ENCODE measurements at regions not wholly inside any gene's neighbourhood (a gene's known extent, or its start where the extent isn't known, plus 50 kb on each side); places are given as distances from the start of the nearest gene placed in this dataset.
"Not testable (repeated sequence)": the region's sequence is repeated elsewhere in the genome, so short reads cannot be mapped to it uniquely, and the experiment has no call there.

GRCh38 chr5:143525176-143525575 is 121.7 kb upstream of the NR3C1 start:
- in situ Hi-C loops (cut with HindIII; ENCODE audit: low sequenced_read_pairs), result no loop called here
- no peak for TF ChIP-seq CTCF (IDR thresholded peaks at IDR 0.05; ENCODE audit: low read depth, low read length)
- no peak for DNase-seq (ENCODE audit: low read depth, low spot score)
- no peak overlapping the region for H3K4me3 ChIP-seq (ENCODE audit: low read depth, low read length)

GRCh38 chr5:143524338-143524945 is 121.0 kb upstream of the NR3C1 start:
- no peak for TF ChIP-seq CTCF (IDR thresholded peaks at IDR 0.05; ENCODE audit: low read depth, low read length)
- DNase-seq (ENCODE audit: low read depth, low spot score), result no peak
- no peak overlapping the region for H3K4me3 ChIP-seq (ENCODE audit: low read depth, low read length)
- in situ Hi-C loops (cut with HindIII; ENCODE audit: low sequenced_read_pairs), result no loop called here

- no peak for DNase-seq (ENCODE audit: low read depth, low spot score)
- no peak for TF ChIP-seq CTCF (IDR thresholded peaks at IDR 0.05; ENCODE audit: low read depth, low read length)
- in situ Hi-C loops (cut with HindIII; ENCODE audit: low sequenced_read_pairs), result no loop called here
- H3K4me3 ChIP-seq (ENCODE audit: low read depth, low read length), result no peak overlapping the region
Observed at GRCh38 chr5:143521846-143522400, 118.4 kb upstream of the NR3C1 start.

GRCh38 chr5:143521141-143521540 is 117.7 kb upstream of the NR3C1 start:
- no peak for TF ChIP-seq CTCF (IDR thresholded peaks at IDR 0.05; ENCODE audit: low read depth, low read length)
- DNase-seq (ENCODE audit: low read depth, low spot score), result no peak
- no peak overlapping the region for H3K4me3 ChIP-seq (ENCODE audit: low read depth, low read length)
- in situ Hi-C loops (cut with HindIII; ENCODE audit: low sequenced_read_pairs), result no loop called here

GRCh38 chr5:143519215-143519614 is 115.7 kb upstream of the NR3C1 start:
- DNase-seq (ENCODE audit: low read depth, low spot score); H3K4me3 ChIP-seq (ENCODE audit: low read depth, low read length); in situ Hi-C loops (cut with HindIII; ENCODE audit: low sequenced_read_pairs): not testable (repeated sequence)

GRCh38 chr5:143517824-143518223 is 114.3 kb upstream of the NR3C1 start:
- DNase-seq (ENCODE audit: low read depth, low spot score); H3K4me3 ChIP-seq (ENCODE audit: low read depth, low read length); in situ Hi-C loops (cut with HindIII; ENCODE audit: low sequenced_read_pairs): not testable (repeated sequence)

GRCh38 chr5:143516249-143516648 is 112.8 kb upstream of the NR3C1 start:
- in situ Hi-C loops (cut with HindIII; ENCODE audit: low sequenced_read_pairs), result no loop called here
- no peak for TF ChIP-seq CTCF (IDR thresholded peaks at IDR 0.05; ENCODE audit: low read depth, low read length)
- no peak for DNase-seq (ENCODE audit: low read depth, low spot score)
- no peak overlapping the region for H3K4me3 ChIP-seq (ENCODE audit: low read depth, low read length)

- no peak overlapping the region for H3K4me3 ChIP-seq (ENCODE audit: low read depth, low read length)
- DNase-seq (ENCODE audit: low read depth, low spot score), result peak; percentile 25
- in situ Hi-C loops (cut with HindIII; ENCODE audit: low sequenced_read_pairs), result no loop called here
- TF ChIP-seq CTCF (IDR thresholded peaks at IDR 0.05; ENCODE audit: low read depth, low read length), result no peak
Observed at GRCh38 chr5:143515829-143516228, 112.3 kb upstream of the NR3C1 start.
